ENCODE measurements at regions not wholly inside any gene's neighbourhood (a gene's known extent, or its start where the extent isn't known, plus 50 kb on each side); places are given as distances from the start of the nearest gene placed in this dataset.

DNA sequence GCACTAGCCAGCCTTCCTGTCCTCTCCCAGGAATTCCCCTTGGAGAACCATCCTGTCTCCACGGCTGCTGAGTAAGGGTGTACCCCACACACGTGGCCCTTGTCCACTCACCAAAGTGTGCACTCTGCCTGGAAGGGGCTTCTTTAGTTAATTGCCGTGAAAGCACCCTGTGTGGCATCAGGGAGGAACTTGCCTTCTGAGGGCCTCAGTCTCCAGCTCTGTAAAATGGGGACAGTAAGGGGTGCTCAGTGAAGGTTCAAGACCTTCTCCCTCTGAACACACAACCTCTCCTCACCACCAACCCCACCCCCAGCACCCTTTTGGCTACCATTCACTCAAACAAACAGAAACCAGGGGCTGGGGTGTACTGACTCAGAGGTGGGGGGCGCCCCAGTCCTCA lies 59.1 kb upstream of the LHX1 start:
- TF ChIP-seq CTCF (IDR thresholded peaks at IDR 0.05; ENCODE audit: insufficient read depth, low read depth, low read length) (no peak), EZH2 (IDR thresholded peaks at IDR 0.05; ENCODE audit: insufficient read depth, low read length) (no peak)
